ENCODE measurements at regions not wholly inside any gene's neighbourhood (a gene's known extent, or its start where the extent isn't known, plus 50 kb on each side); places are given as distances from the start of the nearest gene placed in this dataset.

DNA sequence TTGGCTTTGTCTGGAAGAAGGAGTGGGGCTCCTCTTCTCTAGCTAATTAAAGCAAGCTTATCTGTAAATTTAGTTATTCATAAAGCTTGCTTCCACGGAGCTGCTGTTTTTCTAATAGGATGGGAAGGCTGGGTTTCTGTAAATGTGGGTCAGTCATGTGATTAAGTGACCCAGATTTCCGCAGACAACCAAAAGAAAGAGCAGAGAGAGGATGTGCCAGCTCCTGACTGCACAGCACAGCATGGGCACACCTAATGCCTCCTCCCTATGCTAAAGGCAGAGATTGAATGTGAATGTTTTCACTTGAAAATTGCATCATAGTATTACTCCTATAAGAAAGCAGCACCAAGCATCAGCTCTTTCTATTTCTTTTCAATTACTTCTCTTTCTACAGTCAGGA is 160.2 kb downstream of the FAT3 start:
- no peak for ATAC-seq
- no peak for DNase-seq

DNA sequence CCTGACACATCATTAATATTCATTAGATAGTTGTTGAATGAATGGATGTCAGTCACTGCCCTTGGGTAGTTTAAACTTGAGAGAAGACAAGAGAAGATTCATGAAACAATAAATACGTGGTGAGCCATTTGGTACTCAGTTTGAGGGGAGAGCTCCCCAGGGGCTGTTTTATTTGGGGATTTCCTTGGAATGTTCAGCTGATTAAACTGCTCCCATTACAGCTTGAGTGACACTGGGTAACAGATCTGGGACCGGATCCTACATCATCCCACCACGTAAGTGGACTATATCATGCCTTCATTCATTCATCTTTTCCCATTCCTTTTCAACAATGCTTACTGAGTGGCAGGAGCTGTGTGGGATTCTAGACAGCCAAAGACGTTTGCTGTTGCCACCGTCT is 162.0 kb downstream of the FAT3 start:
- DNase-seq (no peak), ATAC-seq (no peak)

DNA sequence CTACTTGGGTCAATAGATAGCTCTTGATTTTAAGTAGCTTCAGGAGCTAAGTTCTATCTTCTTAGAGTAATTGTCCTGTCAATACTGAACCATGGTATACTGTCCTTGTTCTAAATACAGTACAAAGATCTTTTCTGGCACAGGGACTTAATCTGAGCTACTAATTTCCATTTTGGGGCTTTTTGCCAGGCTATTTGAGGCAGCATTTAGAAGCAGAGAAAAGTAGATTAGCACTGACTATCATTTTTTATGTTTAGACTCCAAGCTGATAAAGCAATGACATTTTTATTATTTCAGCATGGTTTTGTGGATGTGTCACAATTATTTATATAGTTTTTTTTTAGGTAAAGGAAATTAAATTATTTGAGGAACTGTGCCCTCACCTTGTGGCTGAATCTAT is 163.2 kb downstream of the FAT3 start:
- DNase-seq (no peak), ATAC-seq (no peak)

DNA sequence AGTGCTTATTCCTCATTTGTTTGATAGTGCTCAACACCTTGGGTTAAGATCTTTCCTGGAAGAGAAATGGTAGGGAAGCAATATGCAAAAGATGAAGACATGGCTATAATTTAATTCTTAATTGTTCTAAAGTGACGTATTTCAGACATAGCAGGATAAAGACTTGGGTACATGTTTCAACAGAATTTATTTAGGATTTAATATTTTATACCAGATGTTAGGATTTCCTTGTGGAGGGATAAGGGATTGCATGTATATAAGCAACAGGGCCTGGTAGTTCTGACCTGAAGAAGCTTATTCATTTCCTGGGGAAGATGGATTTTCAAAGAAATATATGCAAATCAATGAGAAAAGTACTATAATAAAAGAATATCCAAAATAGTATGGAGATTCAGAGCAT is 163.8 kb downstream of the FAT3 start:
- DNase-seq (no peak), ATAC-seq (no peak)

DNA sequence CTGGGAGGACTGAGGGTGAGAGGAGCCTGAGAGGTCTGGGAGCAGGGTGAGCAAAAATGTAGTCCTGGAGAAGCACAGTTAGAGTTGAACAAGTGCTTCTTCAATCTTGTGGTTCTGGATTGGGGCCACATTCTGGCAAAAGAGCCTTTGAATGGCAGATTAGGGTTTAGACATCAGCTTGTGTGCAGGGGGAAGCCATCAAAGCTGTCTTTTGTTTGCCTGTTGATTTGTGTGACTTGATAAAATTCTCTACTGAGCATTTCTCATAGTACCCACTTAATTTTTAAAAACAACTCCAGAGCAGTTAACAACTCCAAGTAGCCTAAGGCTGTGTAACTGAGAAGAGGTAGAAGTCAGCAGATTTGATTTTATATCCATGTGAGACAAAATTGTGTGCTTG is 166.2 kb downstream of the FAT3 start:
- DNase-seq (no peak), ATAC-seq (no peak)

DNA sequence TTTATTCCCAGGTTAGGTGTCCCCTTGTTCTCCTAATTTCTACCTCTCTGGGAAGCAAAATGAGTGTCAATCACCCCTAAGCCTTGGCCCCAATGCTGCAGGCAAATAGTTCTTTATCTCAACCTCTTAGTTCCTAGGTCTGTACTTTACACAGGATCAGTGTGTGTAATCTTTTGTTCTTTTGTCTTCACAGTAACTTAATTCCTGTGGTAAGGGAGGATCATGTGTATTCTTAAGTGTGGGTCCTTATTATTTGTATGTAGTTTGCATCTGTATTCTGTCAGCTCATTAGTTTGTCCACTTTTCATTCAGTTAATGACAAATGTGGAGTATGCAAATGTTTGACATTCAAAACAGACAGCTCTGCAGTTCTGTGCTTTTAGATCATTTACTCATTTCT is 166.7 kb downstream of the FAT3 start:
- ATAC-seq (no peak), DNase-seq (no peak)

DNA sequence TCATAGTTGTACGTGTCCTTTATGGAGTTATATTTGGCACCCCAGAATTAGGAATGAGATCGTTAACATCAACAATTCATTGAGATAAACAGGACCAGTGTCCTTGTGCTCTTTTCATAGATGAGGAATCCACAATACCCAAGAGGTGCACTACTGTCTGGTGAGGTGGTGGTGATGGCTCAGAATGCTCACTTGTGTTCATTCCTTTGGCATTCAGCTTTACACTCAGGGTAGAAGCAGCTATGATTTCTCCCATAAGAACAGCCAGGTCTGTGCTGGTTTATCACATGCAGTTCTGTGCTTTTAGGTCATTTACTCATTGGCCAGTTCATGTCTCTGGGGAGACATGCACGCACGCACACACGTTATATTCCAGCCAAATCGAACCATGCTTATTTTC is 167.2 kb downstream of the FAT3 start:
- ATAC-seq (no peak), DNase-seq (no peak)

DNA sequence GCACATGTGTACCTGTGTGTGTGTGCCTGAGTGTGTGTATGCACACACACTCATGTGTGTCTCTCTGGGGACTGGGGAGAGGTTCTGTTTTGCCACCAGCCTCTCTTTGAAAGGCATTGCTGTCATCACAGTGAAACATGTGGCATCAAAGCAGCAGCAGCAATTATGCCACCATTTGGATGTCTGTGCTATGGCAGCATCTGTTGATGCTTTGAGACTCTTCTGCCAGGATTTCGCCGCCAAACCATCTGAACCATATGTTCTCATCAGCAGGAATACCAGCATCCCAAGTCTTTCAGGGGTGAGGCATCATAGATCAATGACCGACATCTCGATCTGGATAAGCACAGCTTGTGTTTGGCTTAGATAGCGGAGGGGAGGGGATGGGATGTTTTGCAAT is 168.6 kb downstream of the FAT3 start:
- DNase-seq (no peak), ATAC-seq (no peak)

DNA sequence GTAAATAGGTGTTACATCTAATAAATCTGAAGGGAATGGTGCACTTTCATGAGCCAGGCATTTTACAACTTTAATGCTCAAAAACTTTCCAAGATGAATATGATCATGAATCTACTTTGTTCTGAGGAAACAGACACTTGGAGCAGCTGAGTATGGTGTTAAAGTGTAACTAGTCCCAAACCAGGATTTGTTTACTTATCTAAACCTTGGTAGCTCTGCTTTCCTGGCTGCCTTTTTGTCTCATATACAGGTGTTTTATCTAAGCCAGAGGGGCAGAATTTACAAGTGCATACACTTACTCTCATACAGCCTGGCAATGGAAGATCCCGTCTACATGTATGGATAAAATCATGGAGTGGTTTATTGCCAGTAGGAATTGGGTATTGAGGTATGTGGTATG is 171.5 kb downstream of the FAT3 start:
- DNase-seq (no peak), ATAC-seq (no peak)

DNA sequence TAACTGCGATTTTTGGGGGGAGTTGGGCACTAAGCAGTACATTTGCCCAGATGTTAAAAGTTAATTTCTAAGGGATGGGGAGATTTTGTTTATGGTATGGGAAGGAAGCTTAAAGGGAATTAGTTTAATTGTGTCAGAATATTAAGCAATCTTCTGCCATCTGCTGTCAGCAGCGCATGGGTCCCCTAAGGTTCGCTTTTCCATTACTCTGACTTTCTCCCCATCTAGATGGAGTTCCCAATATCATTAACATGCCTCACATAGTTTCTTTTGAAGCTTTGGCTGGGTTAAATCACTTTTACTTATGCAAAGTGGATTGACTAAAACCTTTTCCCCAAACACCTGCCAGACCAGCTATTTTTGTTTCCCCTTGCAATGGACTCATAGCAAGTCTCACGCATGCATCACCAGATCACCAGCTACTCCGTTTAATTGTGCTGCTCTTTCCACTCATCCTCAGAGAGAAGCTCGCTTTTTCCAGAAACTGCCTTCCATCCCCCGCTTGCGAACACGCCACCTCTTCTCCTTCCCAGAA is 172.7 kb downstream of the FAT3 start:
- DNase-seq, result no peak
- ATAC-seq, result no peak

DNA sequence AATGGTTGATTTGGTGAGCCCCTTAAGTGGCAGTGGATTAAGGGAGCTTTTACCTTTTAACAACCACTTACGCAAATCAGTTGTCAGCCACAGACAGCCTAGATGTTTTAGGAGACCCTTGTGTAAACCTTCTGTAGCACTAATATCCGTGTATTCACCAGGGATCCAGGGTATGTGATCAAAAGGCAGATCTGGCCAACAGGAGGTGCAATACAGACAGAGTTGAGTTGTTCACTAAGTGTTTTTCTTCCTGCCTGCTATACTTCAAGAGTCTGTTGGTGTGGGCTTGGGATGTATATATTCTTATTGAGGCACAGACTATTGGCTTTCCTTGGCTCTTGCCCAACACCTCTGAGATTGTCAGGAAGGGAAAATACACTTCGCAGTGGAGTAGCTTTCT is 175.1 kb downstream of the FAT3 start:
- DNase-seq, result no peak
- no peak for ATAC-seq

DNA sequence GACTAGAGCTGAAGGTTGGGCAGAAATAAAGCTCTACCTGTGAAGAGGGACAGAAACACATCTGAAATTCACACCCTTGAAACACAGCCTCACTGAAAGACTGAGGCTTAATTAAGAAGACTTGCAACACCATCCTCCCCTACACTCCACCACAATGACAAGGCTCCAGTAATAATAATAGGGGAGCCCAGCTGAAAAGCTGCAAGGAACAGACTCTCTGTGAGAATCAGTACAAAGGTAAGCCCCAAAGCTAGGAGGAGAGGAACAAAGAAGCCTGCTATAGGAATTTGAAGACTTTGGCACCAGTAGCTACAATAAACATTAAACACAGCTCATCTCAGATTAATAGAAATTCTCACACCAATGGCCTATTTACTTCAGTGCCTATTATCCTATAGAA is 176.9 kb downstream of the FAT3 start:
- no peak for DNase-seq
- no peak for ATAC-seq

DNA sequence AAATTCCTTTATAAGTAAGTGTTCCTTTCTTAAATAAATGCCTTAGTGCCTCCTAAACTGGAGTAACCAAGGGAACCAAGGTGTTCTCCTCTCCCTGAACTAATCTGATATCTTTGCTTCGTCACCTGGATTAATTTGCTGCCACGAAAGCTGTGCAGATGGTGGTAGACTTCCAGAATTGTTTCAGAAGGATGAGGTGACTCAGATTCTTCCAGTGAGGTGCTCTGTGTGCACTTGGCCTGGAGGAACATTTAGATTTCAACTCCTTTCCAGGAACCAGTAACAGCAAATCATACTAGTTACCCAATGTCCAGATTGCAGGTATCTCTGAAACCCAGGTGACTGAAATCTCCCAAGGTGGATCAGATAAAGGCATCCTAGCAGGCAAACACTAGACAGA is 181.9 kb downstream of the FAT3 start:
- DNase-seq, result no peak
- no peak for ATAC-seq

DNA sequence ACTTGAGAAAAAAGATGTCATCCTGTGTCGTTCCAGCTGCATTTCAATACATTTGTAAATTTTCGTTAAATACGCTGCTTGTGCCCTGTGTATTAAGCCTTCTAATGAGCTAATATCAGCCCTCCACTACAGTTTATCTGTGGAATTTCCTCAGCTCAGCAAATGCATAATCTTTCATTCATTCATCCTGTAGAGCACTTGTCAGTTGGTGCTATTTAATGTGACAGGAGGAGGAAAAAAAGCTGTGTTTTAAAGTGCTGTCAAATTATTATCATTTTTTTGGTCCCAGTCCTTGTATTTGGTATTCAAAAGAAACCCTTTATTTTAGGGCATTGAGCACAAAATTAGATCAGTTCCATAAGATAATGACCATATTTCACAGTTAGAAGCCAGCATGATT is 184.7 kb downstream of the FAT3 start:
- ATAC-seq (no peak), DNase-seq (no peak)

DNA sequence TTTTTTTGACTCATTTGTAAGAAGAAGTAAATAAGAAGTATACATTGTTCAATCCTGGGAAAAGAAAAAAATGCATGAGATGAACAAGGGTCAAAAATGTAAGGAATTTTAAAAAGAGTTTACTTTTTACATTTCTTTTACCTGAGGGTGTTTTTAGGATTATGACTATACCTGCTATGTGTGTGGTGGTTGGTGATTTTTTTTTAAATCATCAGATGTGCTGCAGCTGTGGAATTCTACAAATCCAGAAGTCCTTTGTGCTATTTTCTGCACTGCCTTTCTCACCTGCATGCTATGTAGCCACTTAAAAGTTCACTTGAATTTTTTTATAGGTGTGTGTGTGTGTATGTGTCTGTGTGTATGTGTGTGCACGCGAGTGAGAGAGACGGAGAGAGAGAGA is 185.3 kb downstream of the FAT3 start:
- no peak for DNase-seq
- ATAC-seq, result no peak

DNA sequence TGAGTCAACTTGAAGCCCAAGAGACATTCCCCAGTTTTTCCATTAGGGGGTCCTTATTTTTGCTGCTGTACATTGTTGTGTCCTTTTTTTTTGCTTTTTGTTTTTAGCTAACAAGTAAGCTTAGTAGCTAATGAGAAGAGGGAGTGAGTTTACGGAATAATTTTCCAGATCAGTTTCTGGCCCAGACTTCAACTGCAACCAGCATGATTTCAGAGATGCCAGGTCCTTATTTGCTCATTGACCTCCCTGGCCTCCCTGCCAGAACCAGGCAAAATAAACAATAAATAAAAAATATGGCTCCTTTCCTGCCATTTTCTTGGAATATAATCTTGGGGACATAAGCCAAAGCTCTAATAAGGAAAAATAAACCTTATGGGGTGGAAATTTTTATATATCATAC is 185.9 kb downstream of the FAT3 start:
- ATAC-seq, result no peak
- no peak for DNase-seq

DNA sequence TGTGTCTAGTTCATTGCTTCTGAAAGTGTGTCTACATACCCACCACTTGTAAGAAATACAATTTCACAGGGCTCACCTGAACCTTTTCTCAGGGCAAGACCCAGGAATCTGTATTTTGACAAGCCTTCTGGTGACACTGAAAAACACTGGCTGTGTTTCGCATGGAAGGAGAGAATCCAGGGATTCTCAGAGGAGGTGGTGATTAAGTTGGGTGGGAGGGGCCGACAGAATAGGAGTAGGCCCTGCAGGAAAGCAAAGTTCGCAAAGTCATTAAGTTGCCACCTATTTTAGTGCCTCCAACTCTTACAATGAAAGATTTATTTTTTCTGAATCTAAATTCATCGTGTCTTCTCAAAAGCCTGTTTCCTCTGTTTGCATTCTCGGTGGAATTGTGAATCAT is 186.8 kb downstream of the FAT3 start:
- DNase-seq (no peak), ATAC-seq (no peak)

DNA sequence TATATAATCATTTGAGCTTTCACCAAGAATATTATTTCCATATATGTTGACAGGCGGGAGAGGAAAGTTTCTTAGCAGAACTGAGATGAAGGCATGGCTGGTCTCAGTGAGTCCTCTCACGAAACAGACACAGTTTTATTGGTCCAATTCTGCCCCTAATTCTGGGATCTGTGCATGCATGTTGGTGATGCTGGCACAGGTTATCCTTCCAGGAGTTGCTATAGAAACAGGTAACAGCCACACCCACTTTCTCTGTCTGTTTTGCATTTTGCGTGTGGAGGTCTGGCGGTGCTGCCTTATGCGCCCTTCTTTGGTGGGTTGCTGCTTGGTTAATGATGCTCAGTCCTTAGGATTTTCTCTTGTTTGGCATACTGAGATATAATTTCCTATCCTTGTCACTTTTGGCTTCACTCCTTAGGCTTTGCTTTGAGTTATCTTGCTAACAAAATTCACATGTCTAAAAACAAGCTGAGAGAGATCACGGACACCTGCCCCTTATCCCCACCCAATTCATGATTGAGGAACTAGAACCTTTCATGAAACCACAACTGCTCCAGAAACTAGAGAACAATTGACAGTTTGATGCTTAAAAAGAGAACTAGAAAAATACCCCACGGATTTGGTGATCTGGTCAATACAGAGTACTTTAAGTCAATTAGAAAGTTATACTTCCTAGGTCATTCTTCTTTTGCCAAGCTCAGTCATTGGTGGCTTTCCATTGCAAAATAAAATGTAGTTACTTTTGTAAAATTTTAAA is 189.3 kb downstream of the FAT3 start:
- no peak for ATAC-seq
- DNase-seq, result no peak

DNA sequence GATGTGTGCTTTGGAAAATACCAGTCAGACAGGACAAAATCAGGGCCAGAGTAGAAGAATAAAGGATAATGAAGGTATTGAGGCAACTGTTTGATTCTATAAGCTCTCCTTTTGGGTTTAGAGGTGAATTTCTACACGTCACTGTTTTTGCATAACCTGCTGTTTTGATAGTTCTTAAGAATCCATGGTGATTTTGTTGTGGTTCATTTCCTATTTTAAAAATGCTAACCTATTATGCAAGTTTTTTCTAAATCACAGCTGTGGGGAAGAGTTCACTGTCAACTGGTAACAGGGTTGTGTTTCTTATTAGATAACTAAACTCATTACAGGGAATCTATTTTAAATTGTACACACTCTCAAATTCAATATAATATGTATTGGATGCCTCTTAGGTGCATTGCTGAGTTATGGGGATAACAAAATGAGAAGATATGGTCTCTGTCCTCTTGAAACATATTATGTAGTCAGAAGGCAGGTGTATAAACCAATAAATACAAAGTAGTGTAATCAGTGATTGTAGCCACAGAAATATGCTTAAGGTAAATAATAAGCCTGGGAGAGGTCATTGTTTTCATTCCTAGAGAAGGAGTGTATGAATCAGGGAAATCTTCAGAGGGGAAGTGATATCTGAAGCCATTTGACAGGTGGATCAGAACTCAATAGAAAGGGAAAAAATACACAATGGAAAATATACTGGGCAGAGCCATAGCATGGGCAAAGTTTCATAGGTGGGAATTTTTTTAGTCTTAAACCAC is 192.5 kb downstream of the FAT3 start:
- DNase-seq (no peak), ATAC-seq (no peak)

DNA sequence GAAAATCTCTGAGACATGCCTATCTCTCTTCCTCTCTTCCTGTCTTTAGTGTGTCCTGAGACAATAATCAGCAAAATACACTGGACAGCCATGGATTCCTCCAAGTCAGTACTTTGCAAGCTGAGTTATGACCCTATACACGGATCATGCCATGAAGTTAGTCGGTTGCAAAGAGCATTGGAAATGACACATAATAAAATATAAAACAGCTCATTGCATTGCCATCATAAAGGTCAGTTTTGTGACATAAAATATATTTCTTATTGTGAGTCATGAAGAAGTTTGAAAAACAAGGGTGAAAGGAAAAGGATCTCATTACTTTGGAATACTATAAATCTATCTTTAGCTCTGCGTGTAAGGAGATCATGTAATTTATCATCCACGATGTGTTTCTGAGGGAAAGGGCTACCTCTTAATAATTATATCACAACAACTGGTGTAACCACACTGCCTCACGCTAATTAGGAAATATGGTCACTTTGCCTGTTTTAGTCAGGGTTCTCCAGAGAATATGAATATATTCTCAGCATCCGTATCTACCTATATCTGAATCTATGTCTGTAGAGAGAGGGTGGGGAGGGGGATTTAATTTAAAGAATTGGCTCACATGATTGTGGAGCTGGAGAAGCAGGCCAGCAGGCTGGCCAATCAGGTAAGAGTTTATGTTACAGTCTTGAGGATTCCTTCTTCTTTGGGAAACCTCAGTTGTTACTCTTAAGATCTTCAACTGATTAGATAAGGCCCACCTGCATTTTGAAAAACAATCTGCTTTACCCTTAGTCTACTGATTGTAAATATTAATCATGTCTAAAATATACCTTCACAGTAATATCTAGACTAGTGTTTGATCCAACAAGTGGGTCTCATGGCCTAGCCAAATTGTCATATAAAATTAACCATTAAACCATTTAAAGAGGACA is 198.8 kb downstream of the FAT3 start:
- no peak for ATAC-seq

DNA sequence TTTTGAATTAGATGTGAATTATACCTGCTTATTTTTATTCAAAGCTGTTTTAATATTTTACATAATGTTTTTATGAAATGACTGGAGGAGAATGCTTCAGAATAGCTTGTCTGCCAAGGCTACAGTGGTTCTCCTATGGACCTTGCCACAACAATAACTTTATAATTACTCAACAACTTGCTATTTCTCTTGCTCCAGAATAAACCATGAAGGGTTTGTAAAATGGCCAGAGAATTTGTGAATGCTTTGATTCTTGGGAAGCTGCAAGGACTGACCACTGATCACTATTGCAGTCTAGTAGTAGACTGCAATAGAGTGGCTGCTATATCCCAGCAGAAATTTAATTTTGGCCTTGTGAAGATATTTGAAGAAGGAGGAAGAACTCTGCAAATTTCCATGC is 199.7 kb downstream of the FAT3 start:
- no peak for DNase-seq
- ATAC-seq, result no peak

More for the DNA sequence above, 198.8 kb downstream of the FAT3 start:
- DNase-seq, result no peak

DNA sequence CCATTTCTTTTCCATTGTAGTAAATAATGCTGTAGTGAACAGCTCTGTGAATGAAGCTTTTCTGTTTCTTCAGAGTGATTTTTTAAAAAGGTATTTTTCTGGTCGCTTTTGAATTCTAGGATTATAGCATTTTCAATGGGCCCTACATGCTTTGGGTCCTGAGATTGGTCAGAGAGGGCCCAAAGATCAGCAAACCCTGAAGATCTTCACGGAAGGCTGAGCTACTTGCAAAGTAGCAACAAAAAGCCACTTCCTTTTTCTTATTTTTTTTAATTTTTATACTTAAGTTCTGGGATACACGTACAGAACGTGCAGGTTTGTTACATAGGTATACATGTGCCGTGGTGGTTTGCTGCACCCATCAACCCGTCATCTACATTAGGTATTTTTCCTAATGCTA is 200.5 kb downstream of the FAT3 start:
- ATAC-seq (no peak), DNase-seq (no peak)

DNA sequence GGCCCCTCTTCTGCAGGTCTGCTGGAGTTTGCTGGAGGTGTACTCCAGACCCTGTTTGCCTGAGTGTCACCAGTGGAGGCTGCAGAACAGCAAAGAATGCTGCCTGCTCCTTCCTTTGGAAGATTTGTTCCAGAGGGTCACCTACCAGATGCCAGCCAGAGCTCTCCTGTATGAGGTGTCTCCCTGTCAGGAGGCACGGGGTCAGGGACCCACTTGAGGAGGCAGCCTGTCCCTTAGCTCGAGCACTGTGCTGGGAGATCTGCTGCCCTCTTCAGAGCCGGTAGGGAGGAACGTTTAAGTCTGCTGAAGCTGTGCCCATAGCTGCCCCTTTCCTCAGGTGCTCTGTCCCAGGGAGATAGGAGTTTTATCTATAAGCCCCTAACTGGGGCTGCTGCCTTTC is 207.9 kb downstream of the FAT3 start:
- ATAC-seq (no peak), DNase-seq (no peak)
